ENCODE measurements at regions not wholly inside any gene's neighbourhood (a gene's known extent, or its start where the extent isn't known, plus 50 kb on each side); places are given as distances from the start of the nearest gene placed in this dataset.

GRCh38 chr11:92888696-92889095, 80.8 kb upstream of the MTNR1B start:
- no peaks in the 10 kb centered on the region for H3K4me1 ChIP-seq (ENCODE audit: insufficient read depth, low read length)
- H2BK15ac ChIP-seq (ENCODE audit: low read depth, low read length): no peak overlapping the region
- no peaks in the 10 kb centered on the region for H3K23me2 ChIP-seq (ENCODE audit: insufficient read length, low read depth, low read length, poor library complexity, severe bottlenecking)
- H3K36me3 Mint-ChIP-seq (ENCODE audit: insufficient read depth in 1 of 3, low read depth in 3 of 3): peaks cover 0 to 9% (median 3%) of the 10 kb centered on the region in 3 experiments; a peak in 4 of 7 replicates
- H3K4me2 ChIP-seq (ENCODE audit: insufficient read depth, insufficient read length, low read length): no peak overlapping the region
- peak overlapping the region in 1 of 3 experiments; percentile 13; a peak in 2 of 7 replicates for H3K27ac Mint-ChIP-seq
- H2BK20ac ChIP-seq (ENCODE audit: low read depth, low read length, poor library complexity, severe bottlenecking): no peak overlapping the region
- no peak overlapping the region for H3K9ac ChIP-seq (ENCODE audit: extremely low read depth, insufficient read length, low read length)
- H3K4ac ChIP-seq (ENCODE audit: low read depth, low read length): no peak overlapping the region
- H2AK5ac ChIP-seq (ENCODE audit: insufficient read length, low read length): no peak overlapping the region
- H3K23ac ChIP-seq (ENCODE audit: insufficient read length, low read depth, low read length): no peak overlapping the region
- H2AFZ ChIP-seq (ENCODE audit: low read length): no peak overlapping the region
- H3K27me3 ChIP-seq (ENCODE audit: insufficient read depth, low read length): no peaks in the 10 kb centered on the region
- H3K56ac ChIP-seq (ENCODE audit: insufficient read length, low read depth, low read length): no peak overlapping the region
- no peaks in the 10 kb centered on the region for H4K20me1 ChIP-seq (ENCODE audit: control insufficient read depth, insufficient read depth, insufficient read length)
- no peak for DNase-seq
- H3K18ac ChIP-seq (ENCODE audit: insufficient read length, low read depth, low read length): no peak overlapping the region
- H3K79me1 ChIP-seq (ENCODE audit: insufficient read depth, low read depth, low read length, poor library complexity, severe bottlenecking): no peaks in the 10 kb centered on the region
- H2BK5ac ChIP-seq (ENCODE audit: insufficient read length, low read length): no peak overlapping the region
- no peaks in the 10 kb centered on the region for H3K4me1 Mint-ChIP-seq
- H3K79me2 ChIP-seq (ENCODE audit: insufficient read depth, low read length): no peaks in the 10 kb centered on the region
- H3K9me3 Mint-ChIP-seq: no peaks in the 10 kb centered on the region
- WGBS (ENCODE audit: extremely low coverage, insufficient read length, low lambda C conversion rate): no CpG with 5 or more reads among the region's 5 CpGs
- no peak overlapping the region for H3K4me3 Mint-ChIP-seq
- TF ChIP-seq CTCF (conservative IDR thresholded peaks at IDR 0.05): no peak
- H2BK12ac ChIP-seq (ENCODE audit: insufficient read length, low read depth, low read length): no peak overlapping the region
- H4K5ac ChIP-seq (ENCODE audit: insufficient read length, low read depth, low read length): no peak overlapping the region
- H3K9me3 ChIP-seq (ENCODE audit: control insufficient read depth, low read depth, low read length): no peaks in the 10 kb centered on the region
- H4K8ac ChIP-seq (replicated peaks; ENCODE audit: insufficient read length, low read depth, low read length): no peak overlapping the region
- H4K91ac ChIP-seq (ENCODE audit: insufficient read length, low read depth, low read length): no peak overlapping the region
- no peak overlapping the region for H3T11ph ChIP-seq (ENCODE audit: low read length)
- no peak overlapping the region for H3K14ac ChIP-seq (ENCODE audit: insufficient read depth, low read length)
- no peaks in the 10 kb centered on the region for H3K27me3 Mint-ChIP-seq (ENCODE audit: low read depth)
- H2BK120ac ChIP-seq (ENCODE audit: low read depth, low read length, poor library complexity, severe bottlenecking): no peak overlapping the region
- no peak overlapping the region for H3K27ac ChIP-seq (ENCODE audit: insufficient read length, low read depth, low read length)
